ENCODE measurements at regions not wholly inside any gene's neighbourhood (a gene's known extent, or its start where the extent isn't known, plus 50 kb on each side); places are given as distances from the start of the nearest gene placed in this dataset.

- no peaks in the 10 kb centered on the region for H3K27me3 ChIP-seq (ENCODE audit: control insufficient read depth in 1 of 2, insufficient read depth in 1 of 2, low read length in 2 of 2)
- no peak overlapping the region for H3K14ac ChIP-seq (ENCODE audit: low read length in 2 of 2)
- H3K4me1 ChIP-seq (ENCODE audit: control insufficient read depth, insufficient read depth, low read depth, low read length) = no peaks in the 10 kb centered on the region
- no peak overlapping the region for H3K23ac ChIP-seq (ENCODE audit: low read length in 2 of 2)
- H3K36me3 ChIP-seq (ENCODE audit: control insufficient read depth in 1 of 2, insufficient read depth in 2 of 2, low read depth in 1 of 2, low read length in 2 of 2) = no peaks in the 10 kb centered on the region
- H2AK5ac ChIP-seq (ENCODE audit: low read length, severe bottlenecking) = no peak overlapping the region
- H2AFZ ChIP-seq (ENCODE audit: low read depth, low read length) = no peak overlapping the region
- no peak overlapping the region for H3K4me2 ChIP-seq (ENCODE audit: low read length, poor library complexity, severe bottlenecking)
- peaks cover 15% of the 10 kb centered on the region for H3K9me3 ChIP-seq (ENCODE audit: control insufficient read depth, low read length)
- H3K9ac ChIP-seq (ENCODE audit: low read length) = no peak overlapping the region
- H3K27ac ChIP-seq (ENCODE audit: low read length, poor library complexity, severe bottlenecking) = no peak overlapping the region
- no peak overlapping the region for H2BK5ac ChIP-seq (ENCODE audit: low read depth, low read length, poor library complexity, severe bottlenecking)
- H3K4me3 ChIP-seq (ENCODE audit: insufficient read depth in 1 of 2, low read depth in 1 of 2, low read length in 2 of 2) = no peak overlapping the region
- H2BK120ac ChIP-seq (ENCODE audit: low read depth, low read length) = no peak overlapping the region
- H3K18ac ChIP-seq (ENCODE audit: low read depth in 1 of 2, low read length in 2 of 2) = no peak overlapping the region
- H4K91ac ChIP-seq (ENCODE audit: low read length) = no peak overlapping the region
- no peaks in the 10 kb centered on the region for H3K79me1 ChIP-seq (replicated peaks; ENCODE audit: low read length, poor library complexity, severe bottlenecking)
- H2BK12ac ChIP-seq (ENCODE audit: low read length in 2 of 2) = no peak overlapping the region
- no peak overlapping the region for H4K8ac ChIP-seq (ENCODE audit: low read length)
- H3K4ac ChIP-seq (ENCODE audit: low read depth in 1 of 2, low read length in 2 of 2) = no peak overlapping the region
- no peak overlapping the region for H2BK15ac ChIP-seq (ENCODE audit: low read depth, poor library complexity, severe bottlenecking)
- DNase-seq = no peak
Observed at GRCh38 chr3:1594940-1595339, 502.1 kb downstream of the CNTN6 start.

- no peak overlapping the region for H3K27ac ChIP-seq (ENCODE audit: low read length, poor library complexity, severe bottlenecking)
- no peak overlapping the region for H3K14ac ChIP-seq (ENCODE audit: low read length in 2 of 2)
- H3K18ac ChIP-seq (ENCODE audit: low read depth in 1 of 2, low read length in 2 of 2) = no peak overlapping the region
- H3K23ac ChIP-seq (ENCODE audit: low read length in 2 of 2) = no peak overlapping the region
- no peak overlapping the region for H2BK120ac ChIP-seq (ENCODE audit: low read depth, low read length)
- H3K27me3 ChIP-seq (ENCODE audit: control insufficient read depth in 1 of 2, insufficient read depth in 1 of 2, low read length in 2 of 2) = no peaks in the 10 kb centered on the region
- H3K79me1 ChIP-seq (replicated peaks; ENCODE audit: low read length, poor library complexity, severe bottlenecking) = no peaks in the 10 kb centered on the region
- H2AK5ac ChIP-seq (ENCODE audit: low read length, severe bottlenecking) = no peak overlapping the region
- H2AFZ ChIP-seq (ENCODE audit: low read depth, low read length) = no peak overlapping the region
- no peak overlapping the region for H2BK12ac ChIP-seq (ENCODE audit: low read length in 2 of 2)
- no peaks in the 10 kb centered on the region for H3K36me3 ChIP-seq (ENCODE audit: control insufficient read depth in 1 of 2, insufficient read depth in 2 of 2, low read depth in 1 of 2, low read length in 2 of 2)
- no peak overlapping the region for H4K91ac ChIP-seq (ENCODE audit: low read length)
- H4K8ac ChIP-seq (ENCODE audit: low read length) = no peak overlapping the region
- H2BK15ac ChIP-seq (ENCODE audit: low read depth, poor library complexity, severe bottlenecking) = no peak overlapping the region
- H3K4me2 ChIP-seq (ENCODE audit: low read length, poor library complexity, severe bottlenecking) = no peak overlapping the region
- 89% methylated on average over 8 of the region's 8 CpGs for WGBS
- H3K4ac ChIP-seq (ENCODE audit: low read depth in 1 of 2, low read length in 2 of 2) = no peak overlapping the region
- no peak overlapping the region for H2BK5ac ChIP-seq (ENCODE audit: low read depth, low read length, poor library complexity, severe bottlenecking)
- H3K9me3 ChIP-seq (ENCODE audit: control insufficient read depth, low read length) = peaks cover 4% of the 10 kb centered on the region
- no peak overlapping the region for H3K4me3 ChIP-seq (ENCODE audit: insufficient read depth in 1 of 2, low read depth in 1 of 2, low read length in 2 of 2)
- H3K4me1 ChIP-seq (ENCODE audit: control insufficient read depth, insufficient read depth, low read depth, low read length) = peaks cover 2% of the 10 kb centered on the region
- DNase-seq = no peak
- no peak overlapping the region for H3K9ac ChIP-seq (ENCODE audit: low read length)
Observed at GRCh38 chr3:1600206-1600605, 498.5 kb upstream of the CNTN4 start.

GRCh38 chr3:1600700-1601418 lies 497.8 kb upstream of the CNTN4 start:
- no peak overlapping the region for H3K9ac ChIP-seq (ENCODE audit: low read length)
- H2BK15ac ChIP-seq (ENCODE audit: low read depth, poor library complexity, severe bottlenecking) = no peak overlapping the region
- H2BK5ac ChIP-seq (ENCODE audit: low read depth, low read length, poor library complexity, severe bottlenecking) = no peak overlapping the region
- H3K27ac ChIP-seq (ENCODE audit: low read length, poor library complexity, severe bottlenecking) = no peak overlapping the region
- no peak overlapping the region for H2AFZ ChIP-seq (ENCODE audit: low read depth, low read length)
- DNase-seq = no peak
- H3K36me3 ChIP-seq (ENCODE audit: control insufficient read depth in 1 of 2, insufficient read depth in 2 of 2, low read depth in 1 of 2, low read length in 2 of 2) = no peaks in the 10 kb centered on the region
- no peak overlapping the region for H3K14ac ChIP-seq (ENCODE audit: low read length in 2 of 2)
- no peak overlapping the region for H3K18ac ChIP-seq (ENCODE audit: low read depth in 1 of 2, low read length in 2 of 2)
- H3K79me1 ChIP-seq (replicated peaks; ENCODE audit: low read length, poor library complexity, severe bottlenecking) = no peaks in the 10 kb centered on the region
- no peak overlapping the region for H3K4ac ChIP-seq (ENCODE audit: low read depth in 1 of 2, low read length in 2 of 2)
- H3K4me3 ChIP-seq (ENCODE audit: insufficient read depth in 1 of 2, low read depth in 1 of 2, low read length in 2 of 2) = no peak overlapping the region
- no peak overlapping the region for H3K23ac ChIP-seq (ENCODE audit: low read length in 2 of 2)
- no peak overlapping the region for H4K8ac ChIP-seq (ENCODE audit: low read length)
- 86% methylated on average over 22 of the region's 22 CpGs for WGBS
- peaks cover 2% of the 10 kb centered on the region for H3K4me1 ChIP-seq (ENCODE audit: control insufficient read depth, insufficient read depth, low read depth, low read length)
- no peak overlapping the region for H4K91ac ChIP-seq (ENCODE audit: low read length)
- no peak overlapping the region for H3K4me2 ChIP-seq (ENCODE audit: low read length, poor library complexity, severe bottlenecking)
- H2AK5ac ChIP-seq (ENCODE audit: low read length, severe bottlenecking) = no peak overlapping the region
- H2BK120ac ChIP-seq (ENCODE audit: low read depth, low read length) = no peak overlapping the region
- no peak overlapping the region for H2BK12ac ChIP-seq (ENCODE audit: low read length in 2 of 2)
- peaks cover 4% of the 10 kb centered on the region for H3K9me3 ChIP-seq (ENCODE audit: control insufficient read depth, low read length)
- no peaks in the 10 kb centered on the region for H3K27me3 ChIP-seq (ENCODE audit: control insufficient read depth in 1 of 2, insufficient read depth in 1 of 2, low read length in 2 of 2)

GRCh38 chr3:1609416-1609815 lies 489.2 kb upstream of the CNTN4 start:
- no peaks in the 10 kb centered on the region for H3K4me1 ChIP-seq (ENCODE audit: control insufficient read depth, insufficient read depth, low read depth, low read length)
- no peak for DNase-seq
- H3K4ac ChIP-seq (ENCODE audit: low read depth in 1 of 2, low read length in 2 of 2) = no peak overlapping the region
- no peak overlapping the region for H3K23ac ChIP-seq (ENCODE audit: low read length in 2 of 2)
- H3K36me3 ChIP-seq (ENCODE audit: control insufficient read depth in 1 of 2, insufficient read depth in 2 of 2, low read depth in 1 of 2, low read length in 2 of 2) = no peaks in the 10 kb centered on the region
- no peak overlapping the region for H3K4me2 ChIP-seq (ENCODE audit: low read length, poor library complexity, severe bottlenecking)
- no peak overlapping the region for H2AK5ac ChIP-seq (ENCODE audit: low read length, severe bottlenecking)
- no peak overlapping the region for H3K14ac ChIP-seq (ENCODE audit: low read length in 2 of 2)
- H4K91ac ChIP-seq (ENCODE audit: low read length) = no peak overlapping the region
- H3K27ac ChIP-seq (ENCODE audit: low read length, poor library complexity, severe bottlenecking) = no peak overlapping the region
- H2BK120ac ChIP-seq (ENCODE audit: low read depth, low read length) = no peak overlapping the region
- no peak overlapping the region for H4K8ac ChIP-seq (ENCODE audit: low read length)
- 88% methylated on average over 1 of the region's 1 CpG for WGBS
- no peak overlapping the region for H3K18ac ChIP-seq (ENCODE audit: low read depth in 1 of 2, low read length in 2 of 2)
- no peak overlapping the region for H2BK5ac ChIP-seq (ENCODE audit: low read depth, low read length, poor library complexity, severe bottlenecking)
- H3K9me3 ChIP-seq (ENCODE audit: control insufficient read depth, low read length) = peaks cover 5% of the 10 kb centered on the region
- H3K79me1 ChIP-seq (replicated peaks; ENCODE audit: low read length, poor library complexity, severe bottlenecking) = no peaks in the 10 kb centered on the region
- H3K9ac ChIP-seq (ENCODE audit: low read length) = no peak overlapping the region
- no peak overlapping the region for H2BK12ac ChIP-seq (ENCODE audit: low read length in 2 of 2)
- no peak overlapping the region for H2AFZ ChIP-seq (ENCODE audit: low read depth, low read length)
- H3K4me3 ChIP-seq (ENCODE audit: insufficient read depth in 1 of 2, low read depth in 1 of 2, low read length in 2 of 2) = no peak overlapping the region
- no peaks in the 10 kb centered on the region for H3K27me3 ChIP-seq (ENCODE audit: control insufficient read depth in 1 of 2, insufficient read depth in 1 of 2, low read length in 2 of 2)
- H2BK15ac ChIP-seq (ENCODE audit: low read depth, poor library complexity, severe bottlenecking) = no peak overlapping the region
